Nephron progenitor cell (in vitro differentiated cells): ENCODE measurements at regions not wholly inside any gene's neighbourhood (a gene's known extent, or its start where the extent isn't known, plus 50 kb on each side); places are given as distances from the start of the nearest gene placed in this dataset.

Experiments
- DNase-seq: peaks from one replicate; pipeline ENCODE4 v3.0.0; 2021
- H3K27ac Mint-ChIP-seq: 2 replicates; pipeline ENCODE4 v1.8.0; 2021; ENCODE audit warnings: mild to moderate bottlenecking, moderate library complexity, mixed read lengths
- H3K27me3 Mint-ChIP-seq: 2 replicates; pipeline ENCODE4 v1.8.0; 2021; ENCODE audit warnings: mild to moderate bottlenecking, low read depth, mixed read lengths; ENCODE audit not compliant: poor library complexity
- H3K36me3 Mint-ChIP-seq: 2 replicates; pipeline ENCODE4 v1.8.0; 2021; ENCODE audit warnings: low read depth, mixed read lengths
- H3K4me1 Mint-ChIP-seq: 2 replicates; pipeline ENCODE4 v1.8.0; 2021; ENCODE audit warnings: mixed read lengths
- H3K4me3 Mint-ChIP-seq: 2 replicates; pipeline ENCODE4 v1.8.0; 2021; ENCODE audit warnings: mild to moderate bottlenecking, moderate library complexity, mixed read lengths
- H3K9me3 Mint-ChIP-seq: 2 replicates; pipeline ENCODE4 v1.8.0; 2021; ENCODE audit warnings: mild to moderate bottlenecking, moderate library complexity, mixed read lengths
- TF ChIP-seq, protein P1 (sequence below): fragments of 200-600 bp; sonication (generic); IDR thresholded peaks from 2 replicates; pipeline ENCODE4 v1.5.0; 2021; ENCODE audit warnings: antibody characterized with exemption

DNA sequence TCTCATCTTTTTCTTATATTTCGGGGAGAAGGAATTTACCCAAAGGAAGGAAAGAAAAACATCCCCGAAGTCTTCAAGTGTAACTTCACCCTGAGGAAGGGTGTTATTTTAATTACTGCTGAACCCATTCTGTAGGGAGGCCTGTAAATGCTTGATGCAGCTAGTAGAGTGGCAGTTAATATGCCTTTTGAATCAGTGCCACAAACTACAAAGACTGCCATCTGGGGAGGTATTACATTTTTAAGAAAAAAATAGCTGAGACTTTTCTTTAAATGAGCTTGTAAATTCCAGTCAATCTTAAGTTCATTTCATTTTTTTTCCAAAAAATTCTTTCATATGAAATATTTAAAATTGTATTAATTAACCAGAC, 233.1 kb upstream of the FERD3L start:
- Mint-ChIP-seq H3K9me3 (peaks cover 18% of the 10 kb centered on the region), H3K4me1 (peaks cover 56% of the 10 kb centered on the region), H3K4me3 (peak overlapping the region; percentile 67), H3K27ac (peak overlapping the region; percentile 96), H3K36me3 (peaks cover 16% of the 10 kb centered on the region), H3K27me3 (no peaks in the 10 kb centered on the region)
- DNase-seq, result no peak
- TF ChIP-seq, protein P1, sequence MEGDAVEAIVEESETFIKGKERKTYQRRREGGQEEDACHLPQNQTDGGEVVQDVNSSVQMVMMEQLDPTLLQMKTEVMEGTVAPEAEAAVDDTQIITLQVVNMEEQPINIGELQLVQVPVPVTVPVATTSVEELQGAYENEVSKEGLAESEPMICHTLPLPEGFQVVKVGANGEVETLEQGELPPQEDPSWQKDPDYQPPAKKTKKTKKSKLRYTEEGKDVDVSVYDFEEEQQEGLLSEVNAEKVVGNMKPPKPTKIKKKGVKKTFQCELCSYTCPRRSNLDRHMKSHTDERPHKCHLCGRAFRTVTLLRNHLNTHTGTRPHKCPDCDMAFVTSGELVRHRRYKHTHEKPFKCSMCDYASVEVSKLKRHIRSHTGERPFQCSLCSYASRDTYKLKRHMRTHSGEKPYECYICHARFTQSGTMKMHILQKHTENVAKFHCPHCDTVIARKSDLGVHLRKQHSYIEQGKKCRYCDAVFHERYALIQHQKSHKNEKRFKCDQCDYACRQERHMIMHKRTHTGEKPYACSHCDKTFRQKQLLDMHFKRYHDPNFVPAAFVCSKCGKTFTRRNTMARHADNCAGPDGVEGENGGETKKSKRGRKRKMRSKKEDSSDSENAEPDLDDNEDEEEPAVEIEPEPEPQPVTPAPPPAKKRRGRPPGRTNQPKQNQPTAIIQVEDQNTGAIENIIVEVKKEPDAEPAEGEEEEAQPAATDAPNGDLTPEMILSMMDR, result no peak

DNA sequence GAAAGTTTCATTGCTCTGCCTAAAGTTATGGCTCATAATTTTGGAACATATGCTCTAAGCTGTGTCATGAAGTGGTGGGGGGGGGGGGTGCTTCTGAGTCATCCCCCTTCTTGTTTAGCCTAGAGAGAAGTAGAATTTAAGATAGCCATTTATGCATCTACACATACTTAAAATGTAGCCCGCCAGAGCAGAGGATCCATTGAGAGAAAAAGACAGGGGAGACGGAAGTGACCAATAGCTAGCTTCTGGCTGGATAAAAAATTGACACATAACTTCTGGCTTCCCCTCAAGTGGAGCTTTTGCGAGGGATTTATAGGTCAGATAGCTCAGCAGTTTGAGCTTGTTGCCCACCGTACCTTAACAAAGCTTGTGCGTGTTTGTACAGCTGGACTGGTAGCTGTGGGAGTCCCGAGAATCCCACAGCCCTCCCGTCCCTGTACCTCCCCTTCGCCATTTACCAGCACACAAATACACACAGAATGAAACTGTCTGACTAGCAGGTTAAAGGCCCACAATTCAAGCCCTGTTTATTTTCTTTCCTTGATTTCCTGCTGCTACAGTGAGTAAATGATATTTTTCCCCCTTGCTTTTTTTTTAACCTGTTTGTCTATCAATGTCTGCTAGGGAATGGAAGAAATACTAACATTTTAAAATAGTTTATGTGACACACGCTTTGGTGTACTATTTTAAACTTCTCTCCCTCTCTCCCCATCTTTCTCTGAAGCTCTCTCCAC, 232.6 kb upstream of the FERD3L start:
- H3K4me3 Mint-ChIP-seq, result peak overlapping the region; percentile 67
- peaks cover 18% of the 10 kb centered on the region for H3K9me3 Mint-ChIP-seq
- peak overlapping the region; percentile 96 for H3K27ac Mint-ChIP-seq
- peaks cover 51% of the 10 kb centered on the region for H3K4me1 Mint-ChIP-seq
- H3K36me3 Mint-ChIP-seq, result peaks cover 16% of the 10 kb centered on the region
- no peaks in the 10 kb centered on the region for H3K27me3 Mint-ChIP-seq
- DNase-seq, result peak; percentile 7
- TF ChIP-seq, protein P1, result no peak

DNA sequence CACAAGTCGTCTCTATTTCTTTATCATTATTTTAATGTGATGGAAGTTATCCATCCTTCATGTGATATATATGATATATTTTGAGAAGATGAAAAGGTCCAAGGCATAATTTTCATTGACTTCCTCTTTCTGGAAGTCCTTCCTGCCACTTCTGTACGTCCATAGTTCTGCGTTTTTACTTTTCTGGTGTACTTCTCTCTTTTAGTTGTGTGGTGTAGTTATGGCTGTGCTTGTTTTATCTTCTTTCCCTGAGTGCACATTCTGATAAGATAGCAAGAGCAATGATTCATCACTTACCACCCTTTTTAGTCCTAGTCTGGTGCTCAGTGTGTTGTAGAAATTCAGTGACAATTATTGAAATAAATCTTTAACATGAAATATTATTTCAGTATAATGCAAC, 231.3 kb upstream of the FERD3L start:
- Mint-ChIP-seq H3K36me3 (peaks cover 16% of the 10 kb centered on the region), H3K27me3 (no peaks in the 10 kb centered on the region), H3K9me3 (peaks cover 18% of the 10 kb centered on the region), H3K27ac (peak overlapping the region; percentile 79), H3K4me1 (peaks cover 41% of the 10 kb centered on the region), H3K4me3 (no peak overlapping the region)
- DNase-seq, result no peak
- TF ChIP-seq, protein P1, result no peak

DNA sequence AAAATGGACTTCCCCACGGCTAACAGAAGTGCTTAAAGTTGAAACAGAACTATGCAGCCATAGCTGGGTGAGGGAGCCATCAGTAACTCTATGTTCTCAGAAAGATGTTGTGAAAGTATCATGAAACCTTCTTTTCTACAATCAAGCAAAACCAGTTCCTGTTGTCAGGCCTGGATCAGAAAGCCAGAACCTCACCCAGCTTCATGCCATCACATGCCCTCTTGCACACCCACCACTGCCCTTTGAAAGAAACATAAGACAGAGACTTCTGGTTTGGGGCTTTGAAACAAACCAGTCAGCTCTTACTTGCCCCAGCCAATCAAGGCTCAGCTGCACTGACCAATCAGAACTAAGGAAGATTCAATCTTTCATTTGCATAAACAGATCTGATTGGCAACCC, 230.8 kb upstream of the FERD3L start:
- no peak for DNase-seq
- no peaks in the 10 kb centered on the region for H3K27me3 Mint-ChIP-seq
- peaks cover 18% of the 10 kb centered on the region for H3K9me3 Mint-ChIP-seq
- peaks cover 36% of the 10 kb centered on the region for H3K4me1 Mint-ChIP-seq
- no peak overlapping the region for H3K4me3 Mint-ChIP-seq
- peaks cover 16% of the 10 kb centered on the region for H3K36me3 Mint-ChIP-seq
- H3K27ac Mint-ChIP-seq, result no peak overlapping the region
- TF ChIP-seq, protein P1, result no peak

DNA sequence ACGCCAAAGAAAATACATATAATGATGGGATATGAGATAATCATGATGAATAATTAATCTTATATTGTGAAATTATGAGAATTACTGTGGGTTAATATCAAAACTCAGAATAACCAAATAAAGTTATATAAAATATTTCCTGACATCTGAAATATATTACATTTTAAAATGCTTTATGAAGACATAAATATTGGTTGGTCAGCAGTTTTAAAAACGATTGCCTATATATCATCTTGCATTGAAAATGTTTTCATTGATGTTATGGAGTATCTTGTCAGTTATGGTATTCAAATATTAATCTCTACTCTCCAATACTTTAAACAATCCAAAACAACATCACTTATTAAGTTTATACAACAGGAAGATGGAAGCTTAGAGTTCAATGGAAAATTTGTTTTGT, 228.1 kb upstream of the FERD3L start:
- no peaks in the 10 kb centered on the region for H3K27me3 Mint-ChIP-seq
- H3K9me3 Mint-ChIP-seq, result peaks cover 18% of the 10 kb centered on the region
- no peak for DNase-seq
- H3K4me3 Mint-ChIP-seq, result no peak overlapping the region
- peaks cover 27% of the 10 kb centered on the region for H3K4me1 Mint-ChIP-seq
- no peak overlapping the region for H3K27ac Mint-ChIP-seq
- TF ChIP-seq, protein P1, result no peak
- H3K36me3 Mint-ChIP-seq, result peaks cover 16% of the 10 kb centered on the region

DNA sequence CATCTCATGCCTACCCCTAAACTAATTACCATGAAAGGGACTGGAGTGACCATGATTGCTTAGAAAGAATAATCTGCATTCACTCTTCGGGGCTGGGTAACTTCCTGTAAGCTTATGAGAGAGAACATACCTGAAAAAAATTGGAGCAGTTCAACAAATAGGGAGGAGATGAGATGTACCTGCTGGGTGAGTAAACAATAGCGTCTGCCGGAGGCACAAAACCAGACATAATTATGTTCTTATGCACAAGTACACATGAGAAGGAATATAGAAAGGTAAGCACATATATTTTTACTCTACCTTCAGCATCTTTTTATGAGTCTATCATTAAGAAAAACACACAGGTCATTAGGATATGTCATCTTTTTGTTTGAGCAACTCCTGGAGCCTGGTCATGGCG, 224.6 kb upstream of the FERD3L start:
- peaks cover 20% of the 10 kb centered on the region for H3K4me1 Mint-ChIP-seq
- no peaks in the 10 kb centered on the region for H3K27me3 Mint-ChIP-seq
- DNase-seq, result no peak
- H3K9me3 Mint-ChIP-seq, result peaks cover 3% of the 10 kb centered on the region
- no peak overlapping the region for H3K4me3 Mint-ChIP-seq
- H3K27ac Mint-ChIP-seq, result no peak overlapping the region
- no peaks in the 10 kb centered on the region for H3K36me3 Mint-ChIP-seq
- TF ChIP-seq, protein P1, result no peak
